ENCODE measurements at regions not wholly inside any gene's neighbourhood (a gene's known extent, or its start where the extent isn't known, plus 50 kb on each side); places are given as distances from the start of the nearest gene placed in this dataset.

DNA sequence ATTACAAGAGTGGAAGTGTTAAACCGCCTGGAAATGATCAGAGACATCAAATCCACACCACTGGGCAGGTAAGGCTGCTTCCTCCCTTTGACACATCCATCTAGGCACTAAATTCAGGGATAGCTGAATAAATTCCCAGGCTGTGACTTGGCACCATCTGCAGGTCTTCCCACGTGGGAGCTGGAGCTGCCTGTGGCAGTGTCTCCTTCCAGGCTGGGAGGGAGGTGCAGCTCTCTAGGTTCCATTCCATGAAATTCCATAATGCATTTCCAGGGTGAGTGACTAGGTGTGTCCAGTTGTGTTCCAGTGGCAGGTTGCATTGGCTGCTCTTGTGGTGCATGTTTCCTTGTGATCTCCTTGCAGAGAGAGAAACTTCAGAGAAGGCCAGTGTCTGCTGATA, 188.9 kb upstream of the CXCR4 start:
- peaks cover 26% of the 10 kb centered on the region for H3K4me1 ChIP-seq
- H3K27me3 ChIP-seq: no peaks in the 10 kb centered on the region
- H4K20me1 ChIP-seq: no peaks in the 10 kb centered on the region
- H3K9me3 ChIP-seq: peaks cover 5% of the 10 kb centered on the region; the same call in 1 of the 2 replicates
- no peak overlapping the region for H3K4me2 ChIP-seq
- no peak for TF ChIP-seq Cebpa-rat (IDR thresholded peaks at IDR 0.05)
- H3K36me3 ChIP-seq: no peaks in the 10 kb centered on the region
- H3K27ac ChIP-seq: no peak overlapping the region
- no peak overlapping the region for H3K4me3 ChIP-seq
- no peak overlapping the region for H3K9ac ChIP-seq

GRCh38 chr2:136305517-136306192, 187.7 kb upstream of the CXCR4 start:
- Histone ChIP-seq H3K4me2 (peak overlapping the region; percentile 27; the same call in 1 of the 2 replicates), H3K9ac (no peak overlapping the region), H3K27me3 (no peaks in the 10 kb centered on the region), H3K9me3 (peaks cover 5% of the 10 kb centered on the region; the same call in 1 of the 2 replicates), H3K36me3 (no peaks in the 10 kb centered on the region), H3K4me1 (peaks cover 17% of the 10 kb centered on the region), H3K4me3 (no peak overlapping the region), H4K20me1 (no peaks in the 10 kb centered on the region), H3K27ac (no peak overlapping the region)
- TF ChIP-seq Cebpa-rat (IDR thresholded peaks at IDR 0.05): no peak

GRCh38 chr2:136301006-136301405, 183.1 kb upstream of the CXCR4 start:
- Histone ChIP-seq H3K4me3 (no peak overlapping the region), H3K4me1 (peaks cover 27% of the 10 kb centered on the region), H3K4me2 (no peak overlapping the region), H3K27ac (no peak overlapping the region), H3K36me3 (no peaks in the 10 kb centered on the region), H4K20me1 (no peaks in the 10 kb centered on the region), H3K9me3 (no peaks in the 10 kb centered on the region), H3K27me3 (no peaks in the 10 kb centered on the region), H3K9ac (no peak overlapping the region)
- no peak for TF ChIP-seq Cebpa-rat (IDR thresholded peaks at IDR 0.05)

GRCh38 chr2:136298631-136299030, 180.7 kb upstream of the CXCR4 start:
- peaks cover 13% of the 10 kb centered on the region for H3K4me1 ChIP-seq
- no peak overlapping the region for H3K4me3 ChIP-seq
- no peak overlapping the region for H3K4me2 ChIP-seq
- H3K36me3 ChIP-seq: no peaks in the 10 kb centered on the region
- H4K20me1 ChIP-seq: no peaks in the 10 kb centered on the region
- TF ChIP-seq Cebpa-rat (IDR thresholded peaks at IDR 0.05): no peak
- no peaks in the 10 kb centered on the region for H3K9me3 ChIP-seq
- no peak overlapping the region for H3K9ac ChIP-seq
- no peaks in the 10 kb centered on the region for H3K27me3 ChIP-seq
- H3K27ac ChIP-seq: no peak overlapping the region

- H3K27ac ChIP-seq: no peak overlapping the region
- TF ChIP-seq Cebpa-rat (IDR thresholded peaks at IDR 0.05): no peak
- H3K4me3 ChIP-seq: no peak overlapping the region
Measured at GRCh38 chr2:136297994-136298393, 180.0 kb upstream of the CXCR4 start.

GRCh38 chr2:136297312-136297711, 179.4 kb upstream of the CXCR4 start:
- Histone ChIP-seq H3K4me3 (no peak overlapping the region), H3K36me3 (no peaks in the 10 kb centered on the region), H3K4me2 (peak overlapping the region; percentile 54), H3K9me3 (no peaks in the 10 kb centered on the region), H3K27ac (no peak overlapping the region), H4K20me1 (no peaks in the 10 kb centered on the region), H3K4me1 (peaks cover 10% of the 10 kb centered on the region), H3K27me3 (no peaks in the 10 kb centered on the region), H3K9ac (no peak overlapping the region)
- no peak for TF ChIP-seq Cebpa-rat (IDR thresholded peaks at IDR 0.05)

More at GRCh38 chr2:136297994-136298393, 180.0 kb upstream of the CXCR4 start:
- H3K9ac ChIP-seq: no peak overlapping the region
- H3K27me3 ChIP-seq: no peaks in the 10 kb centered on the region
- no peaks in the 10 kb centered on the region for H3K36me3 ChIP-seq
- no peaks in the 10 kb centered on the region for H3K9me3 ChIP-seq
- H3K4me1 ChIP-seq: peaks cover 10% of the 10 kb centered on the region
- H3K4me2 ChIP-seq: no peak overlapping the region
- H4K20me1 ChIP-seq: no peaks in the 10 kb centered on the region

DNA sequence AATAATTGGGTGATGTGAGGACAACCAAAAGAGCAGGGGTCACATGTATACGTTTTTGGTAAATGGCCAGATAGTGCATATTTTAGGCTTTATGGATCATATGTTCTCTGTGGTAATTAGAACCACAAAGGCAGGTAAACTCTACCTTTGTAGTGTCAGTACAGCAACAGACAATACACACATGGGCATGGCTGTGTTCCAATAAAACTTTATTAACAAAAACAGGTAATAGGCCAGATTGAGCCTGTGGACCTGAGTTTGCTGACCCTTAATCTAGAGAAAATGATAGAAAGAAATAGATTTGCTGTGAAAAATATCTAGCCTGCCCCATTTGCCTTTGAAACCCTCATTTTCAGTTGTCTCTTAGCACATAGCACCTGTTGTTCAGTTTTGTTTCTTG, 177.2 kb upstream of the CXCR4 start:
- no peak overlapping the region for H3K4me2 ChIP-seq
- H3K27me3 ChIP-seq: no peaks in the 10 kb centered on the region
- H4K20me1 ChIP-seq: no peaks in the 10 kb centered on the region
- no peaks in the 10 kb centered on the region for H3K9me3 ChIP-seq
- no peak for TF ChIP-seq Cebpa-rat (IDR thresholded peaks at IDR 0.05)
- no peaks in the 10 kb centered on the region for H3K36me3 ChIP-seq
- no peak overlapping the region for H3K9ac ChIP-seq
- H3K4me3 ChIP-seq: no peak overlapping the region
- peaks cover 10% of the 10 kb centered on the region for H3K4me1 ChIP-seq
- no peak overlapping the region for H3K27ac ChIP-seq

GRCh38 chr2:136291871-136292270, 173.9 kb upstream of the CXCR4 start:
- H3K36me3 ChIP-seq: no peaks in the 10 kb centered on the region
- no peaks in the 10 kb centered on the region for H4K20me1 ChIP-seq
- no peaks in the 10 kb centered on the region for H3K9me3 ChIP-seq
- H3K4me1 ChIP-seq: no peaks in the 10 kb centered on the region
- TF ChIP-seq Cebpa-rat (IDR thresholded peaks at IDR 0.05): no peak
- H3K4me2 ChIP-seq: no peak overlapping the region
- H3K27ac ChIP-seq: no peak overlapping the region
- H3K9ac ChIP-seq: no peak overlapping the region
- H3K27me3 ChIP-seq: no peaks in the 10 kb centered on the region
- H3K4me3 ChIP-seq: no peak overlapping the region

GRCh38 chr2:136290326-136290725, 172.4 kb upstream of the CXCR4 start:
- Histone ChIP-seq H3K4me2 (no peak overlapping the region), H4K20me1 (no peaks in the 10 kb centered on the region), H3K4me1 (no peaks in the 10 kb centered on the region), H3K9ac (no peak overlapping the region), H3K9me3 (no peaks in the 10 kb centered on the region), H3K27ac (no peak overlapping the region), H3K36me3 (no peaks in the 10 kb centered on the region), H3K27me3 (no peaks in the 10 kb centered on the region), H3K4me3 (no peak overlapping the region)
- no peak for TF ChIP-seq Cebpa-rat (IDR thresholded peaks at IDR 0.05)

DNA sequence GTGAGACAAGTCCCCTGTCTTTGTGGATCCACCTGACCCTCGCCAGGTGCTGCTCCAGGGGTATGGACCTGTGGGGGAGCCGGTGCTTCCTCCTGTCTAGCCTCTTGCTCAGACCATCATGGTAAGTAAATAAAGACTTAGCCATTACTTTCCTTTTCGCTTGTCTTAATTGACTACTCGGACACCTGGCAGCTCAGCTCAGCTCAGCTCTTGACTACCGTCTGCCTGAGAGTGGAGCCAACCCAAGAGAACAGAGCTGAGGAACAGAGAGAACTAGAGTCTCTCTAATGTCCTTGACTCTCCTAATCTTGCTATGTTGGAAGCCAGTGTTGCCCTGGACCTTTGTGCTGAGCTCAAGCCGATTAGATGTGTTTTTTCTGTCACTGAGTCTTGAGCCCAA, 170.3 kb upstream of the CXCR4 start:
- no peaks in the 10 kb centered on the region for H3K27me3 ChIP-seq
- no peak for TF ChIP-seq Cebpa-rat (IDR thresholded peaks at IDR 0.05)
- H3K4me1 ChIP-seq: peaks cover 11% of the 10 kb centered on the region
- H3K4me3 ChIP-seq: no peak overlapping the region
- H3K27ac ChIP-seq: no peak overlapping the region
- no peaks in the 10 kb centered on the region for H4K20me1 ChIP-seq
- H3K9ac ChIP-seq: no peak overlapping the region
- no peak overlapping the region for H3K4me2 ChIP-seq
- H3K36me3 ChIP-seq: no peaks in the 10 kb centered on the region
- no peaks in the 10 kb centered on the region for H3K9me3 ChIP-seq

DNA sequence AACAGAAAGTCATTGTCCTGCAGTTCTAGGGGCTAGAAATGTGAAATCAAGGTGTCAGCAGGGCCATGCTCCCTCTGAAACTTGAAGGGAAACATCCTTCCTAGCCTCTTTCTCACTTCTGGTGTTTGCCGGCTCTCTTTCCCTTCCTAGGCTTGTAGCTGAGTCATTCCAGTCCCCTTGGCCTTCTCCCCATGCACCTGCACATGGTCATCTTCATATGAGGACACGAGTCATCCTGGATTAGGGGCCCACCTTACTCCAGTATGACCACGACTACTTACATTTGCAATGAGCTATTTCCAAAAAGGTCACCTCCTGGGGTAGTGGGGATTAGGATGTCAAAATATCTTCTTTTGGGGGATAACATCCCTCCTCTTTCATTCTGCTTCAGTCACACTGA, 168.5 kb upstream of the CXCR4 start:
- no peak overlapping the region for H3K4me3 ChIP-seq
- H3K9me3 ChIP-seq: no peaks in the 10 kb centered on the region
- H3K27me3 ChIP-seq: no peaks in the 10 kb centered on the region
- no peaks in the 10 kb centered on the region for H4K20me1 ChIP-seq
- no peak overlapping the region for H3K9ac ChIP-seq
- no peak overlapping the region for H3K27ac ChIP-seq
- no peaks in the 10 kb centered on the region for H3K36me3 ChIP-seq
- no peak overlapping the region for H3K4me2 ChIP-seq
- H3K4me1 ChIP-seq: peaks cover 25% of the 10 kb centered on the region
- no peak for TF ChIP-seq Cebpa-rat (IDR thresholded peaks at IDR 0.05)
